ENCODE measurements at regions not wholly inside any gene's neighbourhood (a gene's known extent, or its start where the extent isn't known, plus 50 kb on each side); places are given as distances from the start of the nearest gene placed in this dataset.
"Not testable (repeated sequence)": the region's sequence is repeated elsewhere in the genome, so short reads cannot be mapped to it uniquely, and the experiment has no call there.

- TF ChIP-seq, protein P1, sequence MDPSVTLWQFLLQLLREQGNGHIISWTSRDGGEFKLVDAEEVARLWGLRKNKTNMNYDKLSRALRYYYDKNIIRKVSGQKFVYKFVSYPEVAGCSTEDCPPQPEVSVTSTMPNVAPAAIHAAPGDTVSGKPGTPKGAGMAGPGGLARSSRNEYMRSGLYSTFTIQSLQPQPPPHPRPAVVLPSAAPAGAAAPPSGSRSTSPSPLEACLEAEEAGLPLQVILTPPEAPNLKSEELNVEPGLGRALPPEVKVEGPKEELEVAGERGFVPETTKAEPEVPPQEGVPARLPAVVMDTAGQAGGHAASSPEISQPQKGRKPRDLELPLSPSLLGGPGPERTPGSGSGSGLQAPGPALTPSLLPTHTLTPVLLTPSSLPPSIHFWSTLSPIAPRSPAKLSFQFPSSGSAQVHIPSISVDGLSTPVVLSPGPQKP (IDR thresholded peaks at IDR 0.05; ENCODE audit: low read depth, low read length): no peak
- no peak for TF ChIP-seq ZSCAN20 (CRISPR knock-in tag; IDR thresholded peaks at IDR 0.05)
These were observed 73.6 kb upstream of the PPP2R5C start (continued) for GRCh38 chr14:101687756-101688546.

- no peak overlapping the region for H3K4me2 ChIP-seq
- no peak for TF ChIP-seq EHMT2 (IDR thresholded peaks at IDR 0.05; ENCODE audit: low read depth)
- TF ChIP-seq RCOR1 (IDR thresholded peaks at IDR 0.05; ENCODE audit: low read depth, low read length): no peak
- no peak for TF ChIP-seq CEBPB (IDR thresholded peaks at IDR 0.05)
- TF ChIP-seq CBX8 (IDR thresholded peaks at IDR 0.05): no peak
- no peak for TF ChIP-seq PBX3 (IDR thresholded peaks at IDR 0.05)
- no peak for TF ChIP-seq BHLHE40 (IDR thresholded peaks at IDR 0.05; ENCODE audit: low read depth, low read length)
- TF ChIP-seq FOSL2 (IDR thresholded peaks at IDR 0.05): no peak
- TF ChIP-seq FOSL2 (CRISPR knock-in tag; IDR thresholded peaks at IDR 0.05): no peak
- no peak for TF ChIP-seq HOXA7 (CRISPR knock-in tag; IDR thresholded peaks at IDR 0.05)
- no peak for TF ChIP-seq MYC (IDR thresholded peaks at IDR 0.05; ENCODE audit: borderline replicate concordance, low read length)
- no peak for TF ChIP-seq POLR2AphosphoS2 (conservative IDR thresholded peaks at IDR 0.05; ENCODE audit: low read length)
- TF ChIP-seq SREBF2 (IDR thresholded peaks at IDR 0.05): no peak
- DNase-seq (ENCODE audit: low read depth in 1 of 2, low spot score in 1 of 2) (no peak), FAIRE-seq (no peak), ATAC-seq (no peak)
- 74% methylated on average over 14 of the region's 25 CpGs for WGBS (ENCODE audit: missing lambda C conversion rate)
- H3K9me3 ChIP-seq: no peaks in the 10 kb centered on the region
- no peaks in the 10 kb centered on the region for H3K4me1 ChIP-seq
- H3K4me3 ChIP-seq: no peak overlapping the region
- CTCF ChIA-PET: interaction anchor here (0.6 to 1.8 kb wide), 2 partner anchors 18 to 21 kb away, joined by 3 to 5 read pairs; no protein-coding TSS in a partner anchor
- POLR2A ChIA-PET: no interaction called here
- H3K27ac ChIP-seq: no peak overlapping the region
These were observed 72.4 kb upstream of the PPP2R5C start for GRCh38 chr14:101689039-101689501.

GRCh38 chr14:101689966-101690365 lies 71.5 kb upstream of the PPP2R5C start:
- DNase-seq (ENCODE audit: low read depth in 1 of 2, low spot score in 1 of 2); H3K4me1 ChIP-seq; H3K4me3 ChIP-seq; FAIRE-seq; H3K4me2 ChIP-seq; H3K9me3 ChIP-seq; ATAC-seq; POLR2A ChIA-PET; H3K27ac ChIP-seq: not testable (repeated sequence)
- CTCF ChIA-PET: interaction anchor here (0.9 kb wide), 2 partner anchors 17 to 839 kb away, joined by 3 read pairs; no protein-coding TSS in a partner anchor
- WGBS (ENCODE audit: missing lambda C conversion rate): 73% methylated on average over 12 of the region's 12 CpGs

GRCh38 chr14:101695659-101696058 lies 65.8 kb upstream of the PPP2R5C start:
- ChIA-PET POLR2A (no interaction called here), CTCF (interaction anchor here (0.5 to 2.3 kb wide), 3 partner anchors 12 to 1358 kb away, joined by 3 to 11 read pairs (median 4); no protein-coding TSS in a partner anchor)
- WGBS (ENCODE audit: missing lambda C conversion rate): 0% methylated on average over 1 of the region's 1 CpG
- FAIRE-seq: no peak
- H3K4me2 ChIP-seq: no peak overlapping the region
- DNase-seq (ENCODE audit: low read depth in 1 of 2, low spot score in 1 of 2): no peak
- no peak for TF ChIP-seq HOXA7 (CRISPR knock-in tag; IDR thresholded peaks at IDR 0.05)
- H3K4me1 ChIP-seq: no peaks in the 10 kb centered on the region
- H3K9me3 ChIP-seq: no peaks in the 10 kb centered on the region
- H3K27ac ChIP-seq: no peak overlapping the region
- no peak for ATAC-seq
- H3K4me3 ChIP-seq: no peak overlapping the region

- 21% methylated on average over 3 of the region's 3 CpGs for WGBS (ENCODE audit: missing lambda C conversion rate)
- H3K4me2 ChIP-seq: no peak overlapping the region
- ChIA-PET POLR2A (no interaction called here), CTCF (interaction anchor here (0.6 to 5.1 kb wide), 4 partner anchors 15 to 798 kb away, joined by 3 to 64 read pairs (median 20); no protein-coding TSS in a partner anchor)
- FAIRE-seq (no peak), DNase-seq (ENCODE audit: low read depth in 1 of 2, low spot score in 1 of 2) (no peak), ATAC-seq (no peak)
- H3K4me3 ChIP-seq: no peak overlapping the region
- H3K9me3 ChIP-seq: no peaks in the 10 kb centered on the region
- no peak overlapping the region for H3K27ac ChIP-seq
- H3K4me1 ChIP-seq: 0 out of 3 replicates have a peak, but pooled peaks cover 3% of the 10 kb centered on the region
- TF ChIP-seq SMC3 (IDR thresholded peaks at IDR 0.05) (no peak), KDM5A (IDR thresholded peaks at IDR 0.05) (no peak), EHF (CRISPR knock-in tag; IDR thresholded peaks at IDR 0.05) (no peak), ZFP36 (IDR thresholded peaks at IDR 0.05; ENCODE audit: borderline replicate concordance, partially characterized antibody) (no peak), FOSB (CRISPR knock-in tag; IDR thresholded peaks at IDR 0.05) (no peak), REST (IDR thresholded peaks at IDR 0.05) (no peak), RNF2 (IDR thresholded peaks at IDR 0.05; ENCODE audit: borderline replicate concordance, low read depth) (no peak), ZC3H11A (IDR thresholded peaks at IDR 0.05) (no peak), MYC (IDR thresholded peaks at IDR 0.05; ENCODE audit: borderline replicate concordance, low read length) (no peak)
- TF ChIP-seq, protein P2, sequence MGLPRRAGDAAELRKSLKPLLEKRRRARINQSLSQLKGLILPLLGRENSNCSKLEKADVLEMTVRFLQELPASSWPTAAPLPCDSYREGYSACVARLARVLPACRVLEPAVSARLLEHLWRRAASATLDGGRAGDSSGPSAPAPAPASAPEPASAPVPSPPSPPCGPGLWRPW (IDR thresholded peaks at IDR 0.05): no peak
These were observed 57.4 kb upstream of the PPP2R5C start for GRCh38 chr14:101704140-101704539.
